Caco-2 (cell line): ENCODE measurements at regions not wholly inside any gene's neighbourhood (a gene's known extent, or its start where the extent isn't known, plus 50 kb on each side); places are given as distances from the start of the nearest gene placed in this dataset.

Experiments used
- BruUV-seq: library from RNA; stranded (reverse); fragments of 400-500 nt; replicated peaks from 2 replicates; lab custom pipeline; 2021; lab: Mats Ljungman, UMichigan
- CTCF ChIA-PET: fragments of 300-600 bp; sonication (Branson Sonifier 250); formaldehyde crosslinking; loops from one replicate; lab custom pipeline; 2022; ENCODE audit warnings: antibody characterized with exemption; lab: Charles Lee
- POLR2A ChIA-PET: fragments of 300-600 bp; sonication (Branson Sonifier 250); formaldehyde crosslinking; loops from one replicate; lab custom pipeline; 2022; ENCODE audit warnings: antibody characterized with exemption; lab: Charles Lee
- DNase-seq, 2 experiments: peaks; one replicate each; pipeline versions ENCODE4 v3.0.0 to v3.0.0-alpha.2; 2020 to 2022
- H3K27me3 ChIP-seq: replicated peaks from 2 replicates; pipeline ENCODE4 v1.6.0; 2011; ENCODE audit warnings: low read length; ENCODE audit not compliant: control insufficient read depth, insufficient read depth
- H3K36me3 ChIP-seq: 2 replicates; pipeline ENCODE4 v1.5.1; 2011; ENCODE audit warnings: low read length; ENCODE audit not compliant: control insufficient read depth, insufficient read depth
- H3K4me1 ChIP-seq: fragments of 250-450 bp; sonication (Bioruptor Pico); 2 replicates; pipeline ENCODE4 v1.5.1; 2020; ENCODE audit warnings: mild to moderate bottlenecking
- H3K4me3 ChIP-seq: 2 replicates; pipeline ENCODE4 v1.5.1; 2011; ENCODE audit warnings: low read depth, mild to moderate bottlenecking, control low read depth, low read length
- H3K9me3 ChIP-seq: fragments of 250-450 bp; sonication (Bioruptor Pico); 2 replicates; pipeline ENCODE4 v1.5.1; 2020; ENCODE audit warnings: mild to moderate bottlenecking, moderate library complexity
- H3K27ac Mint-ChIP-seq: one replicate; pipeline ENCODE4 v1.8.0; 2022; ENCODE audit warnings: mixed read lengths; ENCODE audit not compliant: unreplicated experiment
- H3K27me3 Mint-ChIP-seq: one replicate; pipeline ENCODE4 v1.8.0; 2022; ENCODE audit warnings: mixed read lengths; ENCODE audit not compliant: insufficient read depth, unreplicated experiment
- H3K36me3 Mint-ChIP-seq: one replicate; pipeline ENCODE4 v1.8.0; 2022; ENCODE audit warnings: mild to moderate bottlenecking, mixed read lengths; ENCODE audit not compliant: insufficient read depth, unreplicated experiment
- H3K4me1 Mint-ChIP-seq: one replicate; pipeline ENCODE4 v1.8.0; 2022; ENCODE audit warnings: low read depth, mixed read lengths; ENCODE audit not compliant: unreplicated experiment
- H3K4me3 Mint-ChIP-seq: one replicate; pipeline ENCODE4 v1.8.0; 2022; ENCODE audit warnings: mild to moderate bottlenecking, moderate library complexity, mixed read lengths; ENCODE audit not compliant: unreplicated experiment
- H3K9me3 Mint-ChIP-seq: one replicate; pipeline ENCODE4 v1.8.0; 2022; ENCODE audit warnings: mixed read lengths; ENCODE audit not compliant: unreplicated experiment
- intact Hi-C: fragments of 100-400 bp; cut with micrococcal nuclease; formaldehyde crosslinking; loops from one replicate; pipeline ENCODE4 v1.10.0; 2022; ENCODE audit not compliant: unreplicated experiment
- TF ChIP-seq, protein P1 (sequence below), 2 experiments: fragments of 200-600 bp in 1 of 2; IDR thresholded peaks; 1 replicate in 1 of 2; 2 replicates in 1 of 2; pipeline versions ENCODE4 v1.5.1 to v1.8.0; 2011 to 2022; ENCODE audit warnings: antibody characterized with exemption in 1 of 2, control low read depth in 1 of 2, inconsistent platforms in 1 of 2, low read depth in 1 of 2, low read length in 1 of 2, mild to moderate bottlenecking in 1 of 2, moderate library complexity in 1 of 2; ENCODE audit not compliant: insufficient read depth in 1 of 2, severe bottlenecking in 1 of 2, unreplicated experiment in 1 of 2

GRCh38 chr3:194014756-194015155 lies 121.2 kb upstream of the HES1 start:
- CTCF ChIA-PET = no interaction called here
- Mint-ChIP-seq H3K4me1 (peaks cover 6% of the 10 kb centered on the region), H3K27me3 (no peaks in the 10 kb centered on the region), H3K36me3 (no peaks in the 10 kb centered on the region), H3K9me3 (no peaks in the 10 kb centered on the region), H3K27ac (no peak overlapping the region), H3K4me3 (no peak overlapping the region)
- POLR2A ChIA-PET = interaction anchor here (0.6 kb wide), 1 partner anchor 120 kb away, joined by 4 read pairs; no protein-coding TSS in a partner anchor
- no peak for DNase-seq
- intact Hi-C loops = no loop called here
- Histone ChIP-seq H3K27me3 (no peaks in the 10 kb centered on the region), H3K4me1 (no peaks in the 10 kb centered on the region), H3K36me3 (no peaks in the 10 kb centered on the region), H3K4me3 (no peak overlapping the region), H3K9me3 (no peaks in the 10 kb centered on the region)
- TF ChIP-seq, protein P1, sequence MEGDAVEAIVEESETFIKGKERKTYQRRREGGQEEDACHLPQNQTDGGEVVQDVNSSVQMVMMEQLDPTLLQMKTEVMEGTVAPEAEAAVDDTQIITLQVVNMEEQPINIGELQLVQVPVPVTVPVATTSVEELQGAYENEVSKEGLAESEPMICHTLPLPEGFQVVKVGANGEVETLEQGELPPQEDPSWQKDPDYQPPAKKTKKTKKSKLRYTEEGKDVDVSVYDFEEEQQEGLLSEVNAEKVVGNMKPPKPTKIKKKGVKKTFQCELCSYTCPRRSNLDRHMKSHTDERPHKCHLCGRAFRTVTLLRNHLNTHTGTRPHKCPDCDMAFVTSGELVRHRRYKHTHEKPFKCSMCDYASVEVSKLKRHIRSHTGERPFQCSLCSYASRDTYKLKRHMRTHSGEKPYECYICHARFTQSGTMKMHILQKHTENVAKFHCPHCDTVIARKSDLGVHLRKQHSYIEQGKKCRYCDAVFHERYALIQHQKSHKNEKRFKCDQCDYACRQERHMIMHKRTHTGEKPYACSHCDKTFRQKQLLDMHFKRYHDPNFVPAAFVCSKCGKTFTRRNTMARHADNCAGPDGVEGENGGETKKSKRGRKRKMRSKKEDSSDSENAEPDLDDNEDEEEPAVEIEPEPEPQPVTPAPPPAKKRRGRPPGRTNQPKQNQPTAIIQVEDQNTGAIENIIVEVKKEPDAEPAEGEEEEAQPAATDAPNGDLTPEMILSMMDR (IDR thresholded peaks at IDR 0.05; ENCODE audit: insufficient read depth in 1 of 2, low read depth in 1 of 2, low read length in 1 of 2, severe bottlenecking in 1 of 2, unreplicated experiment in 1 of 2) = no peak
- BruUV-seq = no TSS peak

- H3K27me3 ChIP-seq = no peaks in the 10 kb centered on the region
- Mint-ChIP-seq H3K4me3 (no peak overlapping the region), H3K27me3 (no peaks in the 10 kb centered on the region), H3K9me3 (no peaks in the 10 kb centered on the region), H3K4me1 (peaks cover 12% of the 10 kb centered on the region), H3K36me3 (no peaks in the 10 kb centered on the region), H3K27ac (no peak overlapping the region)
- TF ChIP-seq, protein P1 (IDR thresholded peaks at IDR 0.05; ENCODE audit: insufficient read depth in 1 of 2, low read depth in 1 of 2, low read length in 1 of 2, severe bottlenecking in 1 of 2, unreplicated experiment in 1 of 2) = no peak
- no peaks in the 10 kb centered on the region for H3K9me3 ChIP-seq
- BruUV-seq = no TSS peak
- intact Hi-C loops = no loop called here
- H3K4me3 ChIP-seq = no peak overlapping the region
- no peak for DNase-seq
- POLR2A ChIA-PET = no interaction called here
- H3K36me3 ChIP-seq = no peaks in the 10 kb centered on the region
- peaks cover 14% of the 10 kb centered on the region for H3K4me1 ChIP-seq
- CTCF ChIA-PET = no interaction called here
Observed at GRCh38 chr3:194019398-194020165, 116.4 kb upstream of the HES1 start.

DNA sequence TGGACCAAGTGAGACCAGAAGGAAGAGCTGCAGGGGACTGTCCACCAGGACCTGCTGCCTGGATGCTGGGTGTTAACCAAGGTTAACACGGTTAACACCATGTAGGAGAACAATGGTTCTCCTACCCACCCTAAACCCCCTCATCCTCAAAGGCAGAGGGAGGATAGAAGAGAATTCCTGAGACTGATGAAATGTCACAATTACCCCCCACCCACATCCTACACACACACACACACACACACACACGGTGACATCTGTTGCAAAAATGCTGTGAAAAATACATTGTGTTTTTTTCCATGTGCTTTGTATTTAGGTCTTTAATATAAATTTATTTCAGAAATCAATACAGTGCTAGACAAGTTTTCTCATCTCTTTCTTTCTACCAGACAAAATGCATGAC lies 113.9 kb upstream of the HES1 start:
- H3K27me3 ChIP-seq = no peaks in the 10 kb centered on the region
- H3K9me3 ChIP-seq = no peaks in the 10 kb centered on the region
- TF ChIP-seq, protein P1 (IDR thresholded peaks at IDR 0.05; ENCODE audit: insufficient read depth in 1 of 2, low read depth in 1 of 2, low read length in 1 of 2, severe bottlenecking in 1 of 2, unreplicated experiment in 1 of 2) = no peak
- Mint-ChIP-seq H3K4me1 (peaks cover 18% of the 10 kb centered on the region), H3K27ac (no peak overlapping the region), H3K9me3 (no peaks in the 10 kb centered on the region), H3K4me3 (no peak overlapping the region), H3K36me3 (no peaks in the 10 kb centered on the region), H3K27me3 (no peaks in the 10 kb centered on the region)
- intact Hi-C loops = no loop called here
- H3K36me3 ChIP-seq = no peaks in the 10 kb centered on the region
- POLR2A ChIA-PET = no interaction called here
- H3K4me1 ChIP-seq = peaks cover 14% of the 10 kb centered on the region
- no peak for DNase-seq
- BruUV-seq = no TSS peak
- CTCF ChIA-PET = no interaction called here
- H3K4me3 ChIP-seq = no peak overlapping the region
